HEK293T (cell line): ENCODE measurements at regions not wholly inside any gene's neighbourhood (a gene's known extent, or its start where the extent isn't known, plus 50 kb on each side); places are given as distances from the start of the nearest gene placed in this dataset.

ENCODE experiments used
- CTBP1 ChIP-seq: fragments of 450-650 bp; IDR thresholded peaks from 2 replicates; pipeline ENCODE4 v1.6.1; 2016; ENCODE audit warnings: borderline replicate concordance
- ELF4 ChIP-seq: fragments of 450-650 bp; IDR thresholded peaks from 2 replicates; pipeline ENCODE4 v1.6.1; 2017; ENCODE audit warnings: antibody characterized with exemption
- FOXM1 ChIP-seq: fragments of 450-650 bp; IDR thresholded peaks from 2 replicates; pipeline ENCODE4 v1.6.1; 2017; ENCODE audit warnings: mild to moderate bottlenecking, borderline replicate concordance
- SUZ12 ChIP-seq: fragments of 450-650 bp; IDR thresholded peaks from 2 replicates; pipeline ENCODE4 v1.6.1; 2016; ENCODE audit warnings: mild to moderate bottlenecking
- TARDBP ChIP-seq: fragments of 450-650 bp; IDR thresholded peaks from 2 replicates; pipeline ENCODE4 v1.6.1; 2016

- no peak for TF ChIP-seq ELF4
- no peak for TF ChIP-seq CTBP1
- TF ChIP-seq FOXM1, result no peak
- TF ChIP-seq SUZ12, result no peak
- no peak for TF ChIP-seq TARDBP
Observed at GRCh38 chr6:141209890-141210289, 922.8 kb upstream of the GJE1 start.
